ENCODE measurements at regions not wholly inside any gene's neighbourhood (a gene's known extent, or its start where the extent isn't known, plus 50 kb on each side); places are given as distances from the start of the nearest gene placed in this dataset.

- ChIA-PET RAD21 (ENCODE audit: low non-redundant PET in 1 of 2, low total read pairs in 2 of 2, uncharacterized antibody in 2 of 2, unreplicated experiment in 2 of 2) (no interaction called here), CTCF (no interaction called here), POLR2A (no interaction called here)
- DNase-seq (ENCODE audit: low read depth, low spot score): no peak
- no peak overlapping the region for H3K4me2 ChIP-seq (ENCODE audit: low read length)
- H3K9me2 ChIP-seq (ENCODE audit: insufficient read depth): no peaks in the 10 kb centered on the region
- no peak overlapping the region for H3K27ac ChIP-seq (ENCODE audit: low read depth, low read length)
- no peak overlapping the region for H2AFZ ChIP-seq (ENCODE audit: low read depth, low read length, poor library complexity, severe bottlenecking)
- no peak overlapping the region for H3K9ac ChIP-seq (ENCODE audit: low read length)
- no peaks in the 10 kb centered on the region for H4K20me1 ChIP-seq (ENCODE audit: insufficient read depth)
- peaks cover 15% of the 10 kb centered on the region; the same call in 1 of the 2 replicates for H3K27me3 ChIP-seq (ENCODE audit: insufficient read depth, low read length)
- H3K79me2 ChIP-seq (ENCODE audit: insufficient read depth, low read length): no peaks in the 10 kb centered on the region
- H3K9me3 ChIP-seq (ENCODE audit: control insufficient read depth in 1 of 2, insufficient read depth in 1 of 2, low read depth in 1 of 2, low read length in 2 of 2): no peaks in the 10 kb centered on the region
- no peak overlapping the region for H3K4me3 ChIP-seq (replicated peaks in 1 of 2; ENCODE audit: low read depth in 1 of 2, low read length in 2 of 2)
- no peaks in the 10 kb centered on the region; a peak in 1 of 4 replicates for H3K4me1 ChIP-seq (ENCODE audit: control insufficient read depth in 1 of 2, insufficient read depth in 2 of 2, low read length in 2 of 2)
- BruUV-seq (replicated peaks): no TSS peak
- H3K36me3 ChIP-seq (ENCODE audit: control insufficient read depth in 1 of 2, insufficient read depth in 2 of 2, low read length in 2 of 2): no peaks in the 10 kb centered on the region
- TF ChIP-seq EZH2phosphoT487 (IDR thresholded peaks at IDR 0.05; ENCODE audit: borderline replicate concordance) (no peak), FOSL1 (IDR thresholded peaks at IDR 0.05; ENCODE audit: low read depth) (no peak), TCF7L2 (IDR thresholded peaks at IDR 0.05; ENCODE audit: borderline replicate concordance, extremely low read depth, insufficient read depth, insufficient read length) (no peak), MAX (IDR thresholded peaks at IDR 0.05) (no peak), SP1 (IDR thresholded peaks at IDR 0.05; ENCODE audit: low read depth) (no peak), ZFX (IDR thresholded peaks at IDR 0.05) (no peak), CTCF (IDR thresholded peaks at IDR 0.05 in 2 of 3, conservative IDR thresholded peaks at IDR 0.05 in 1 of 3; ENCODE audit: borderline replicate concordance in 1 of 3, insufficient read depth in 1 of 3, low read depth in 2 of 3, low read length in 2 of 3) (no peak), EGR1 (IDR thresholded peaks at IDR 0.05; ENCODE audit: low read depth) (no peak), CEBPB (IDR thresholded peaks at IDR 0.05; ENCODE audit: low read depth) (no peak), RAD21 (IDR thresholded peaks at IDR 0.05; ENCODE audit: low read depth) (no peak), EZH2 (IDR thresholded peaks at IDR 0.05) (no peak), POLR2AphosphoS5 (IDR thresholded peaks at IDR 0.05; ENCODE audit: low read depth, low read length) (no peak)
- no peak for ATAC-seq
- intact Hi-C loops (cut with micrococcal nuclease): no loop called here
Observed at GRCh38 chr5:99191206-99191745, 262.5 kb upstream of the CHD1 start.
